HG03064 (cell line): ENCODE measurements at regions not wholly inside any gene's neighbourhood (a gene's known extent, or its start where the extent isn't known, plus 50 kb on each side); places are given as distances from the start of the nearest gene placed in this dataset.

ENCODE experiments used
- ATAC-seq: cut with Tn5 transposase; IDR thresholded peaks from one replicate; pipeline ENCODE4 v1.9.1; 2021; ENCODE audit warnings: low read depth; ENCODE audit not compliant: unreplicated experiment

- ATAC-seq, result no peak
Measured at GRCh38 chr9:118455788-118456187, 751.6 kb downstream of the TLR4 start.

DNA sequence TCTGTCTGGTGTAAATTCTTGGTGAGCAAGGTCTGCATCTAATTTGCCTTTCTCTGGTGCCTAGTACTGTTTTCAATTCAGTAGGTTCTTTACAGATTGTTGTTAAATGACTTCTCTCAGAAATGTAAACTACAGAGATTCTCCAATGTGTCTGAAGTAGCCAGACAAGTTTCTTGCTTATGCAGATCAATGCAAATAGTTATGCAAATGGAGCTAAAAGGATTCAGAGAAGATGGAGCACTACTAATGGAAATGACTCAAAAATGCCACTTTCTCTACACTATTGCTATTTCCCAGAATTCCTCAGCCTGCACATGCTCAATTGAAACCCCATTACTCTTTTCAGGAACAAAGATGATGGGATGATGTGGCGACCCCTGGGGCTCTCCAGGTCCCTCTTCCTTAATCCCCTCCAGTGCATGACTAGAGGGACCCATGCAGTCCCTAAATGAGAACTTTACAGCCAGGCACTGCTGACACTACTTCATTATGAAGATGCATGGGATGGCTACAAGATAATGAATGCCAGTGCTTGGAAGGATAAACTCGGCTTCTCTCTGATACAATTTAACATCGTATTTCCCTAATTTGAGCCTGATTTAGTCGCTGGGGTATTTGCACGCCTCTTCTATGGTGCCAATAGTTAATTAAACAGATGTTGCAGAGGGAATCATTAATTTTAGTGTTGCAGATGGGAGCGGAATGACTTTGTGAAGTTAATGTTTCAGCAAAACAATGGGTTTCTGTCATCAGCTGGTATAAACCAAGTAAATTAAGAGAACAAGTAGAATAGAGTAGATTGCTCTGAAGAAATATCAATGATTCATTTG lies 753.2 kb downstream of the TLR4 start:
- ATAC-seq, result no peak

DNA sequence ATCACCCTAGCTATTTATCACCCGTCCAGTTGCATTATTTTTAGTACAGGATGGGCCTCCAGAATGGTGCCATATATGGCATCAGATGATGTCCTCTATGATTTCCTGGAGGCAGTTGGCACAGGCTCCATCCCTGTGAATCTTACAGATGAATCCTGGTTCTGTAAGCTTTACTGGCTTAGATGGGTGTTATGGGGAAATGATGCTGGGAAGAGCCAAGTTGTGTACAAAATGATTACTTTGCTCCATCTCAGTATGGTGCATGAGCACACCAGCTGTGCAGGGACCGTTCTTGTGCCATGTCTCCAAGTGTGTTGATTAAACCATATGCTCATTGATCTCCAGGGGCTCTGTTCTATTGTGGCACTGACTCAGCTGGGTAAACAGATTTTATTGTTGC lies 755.7 kb downstream of the TLR4 start:
- no peak for ATAC-seq

GRCh38 chr9:118463419-118463818 lies 759.2 kb downstream of the TLR4 start:
- ATAC-seq, result no peak

GRCh38 chr9:118473521-118473920 lies 769.3 kb downstream of the TLR4 start:
- no peak for ATAC-seq

DNA sequence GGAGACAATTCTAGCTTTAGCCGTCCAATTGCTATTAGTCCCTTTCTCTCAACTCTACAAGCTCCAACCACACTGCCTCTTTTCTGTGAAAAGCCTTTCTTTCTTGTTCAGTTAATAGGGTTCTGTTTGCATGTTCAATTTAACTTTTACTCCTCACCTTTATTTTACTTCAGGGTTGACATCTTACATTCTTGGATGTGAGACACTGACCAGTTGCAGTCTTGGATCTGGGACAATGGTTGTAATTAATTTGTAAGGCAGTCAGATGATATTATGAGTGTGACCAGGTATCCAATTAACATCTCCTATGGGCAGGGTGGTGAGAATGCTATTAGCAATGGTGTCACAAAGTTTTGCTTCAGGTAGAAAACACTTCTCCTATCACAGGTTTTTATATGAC lies 774.5 kb downstream of the TLR4 start:
- ATAC-seq, result no peak

DNA sequence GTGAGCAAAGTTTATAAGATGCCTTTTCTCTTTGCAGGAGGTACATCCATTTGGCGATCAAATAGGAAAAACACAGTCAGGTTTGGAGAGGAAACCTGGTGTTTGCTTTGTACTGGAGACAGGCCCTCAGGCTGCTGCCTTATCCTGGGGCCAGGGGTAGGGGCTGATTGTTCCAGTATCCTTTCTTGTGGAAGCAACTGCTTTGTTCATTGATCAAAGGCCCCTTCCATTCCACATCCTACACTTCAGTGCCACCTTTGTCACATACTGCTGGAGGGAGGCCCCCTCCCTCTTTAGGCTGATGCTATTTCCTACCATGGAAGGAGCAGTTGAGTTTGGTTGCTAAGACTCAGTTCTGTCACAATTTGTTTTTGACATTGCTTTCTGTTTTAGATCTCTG lies 778.1 kb downstream of the TLR4 start:
- ATAC-seq, result no peak

DNA sequence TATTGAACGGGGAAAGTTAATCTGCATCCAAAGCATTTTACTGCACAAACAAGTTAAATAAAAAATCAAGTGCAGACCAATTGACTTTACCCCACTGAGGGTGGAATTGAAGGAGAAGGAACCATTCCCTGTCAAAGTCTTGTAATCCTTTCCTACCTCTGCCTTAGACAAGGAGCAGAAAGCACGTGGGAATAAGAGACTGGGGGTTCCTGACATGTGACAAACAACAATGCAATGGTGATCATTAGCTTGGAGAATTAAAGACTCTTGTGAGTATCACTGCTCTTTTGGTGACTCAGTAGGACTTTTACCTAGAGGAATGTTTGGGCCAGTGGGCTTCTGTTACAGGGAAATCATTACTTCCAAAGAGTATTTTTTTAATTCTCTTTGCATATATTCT lies 779.5 kb downstream of the TLR4 start:
- ATAC-seq, result no peak

GRCh38 chr9:118503236-118503635 lies 799.0 kb downstream of the TLR4 start:
- ATAC-seq, result no peak

GRCh38 chr9:118510711-118511110 lies 806.5 kb downstream of the TLR4 start:
- no peak for ATAC-seq

DNA sequence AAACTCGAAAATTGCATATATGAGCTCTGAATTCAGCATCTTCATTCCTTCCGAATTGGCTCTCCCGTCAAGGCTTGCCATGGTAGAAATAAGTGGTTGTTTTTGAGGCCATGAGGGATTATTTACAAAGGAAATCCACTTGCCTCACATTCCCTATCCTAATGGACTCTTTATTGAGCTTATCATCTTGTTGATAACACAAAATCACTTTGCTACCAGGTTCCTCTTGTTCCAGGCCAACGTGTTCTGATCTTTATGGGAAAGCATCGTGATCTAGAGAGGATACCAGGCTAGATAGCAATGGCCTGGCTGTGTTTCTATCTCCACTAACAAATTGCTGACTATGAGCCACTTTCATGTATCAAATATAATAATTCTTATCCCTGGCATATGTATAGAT lies 811.7 kb downstream of the TLR4 start:
- no peak for ATAC-seq

DNA sequence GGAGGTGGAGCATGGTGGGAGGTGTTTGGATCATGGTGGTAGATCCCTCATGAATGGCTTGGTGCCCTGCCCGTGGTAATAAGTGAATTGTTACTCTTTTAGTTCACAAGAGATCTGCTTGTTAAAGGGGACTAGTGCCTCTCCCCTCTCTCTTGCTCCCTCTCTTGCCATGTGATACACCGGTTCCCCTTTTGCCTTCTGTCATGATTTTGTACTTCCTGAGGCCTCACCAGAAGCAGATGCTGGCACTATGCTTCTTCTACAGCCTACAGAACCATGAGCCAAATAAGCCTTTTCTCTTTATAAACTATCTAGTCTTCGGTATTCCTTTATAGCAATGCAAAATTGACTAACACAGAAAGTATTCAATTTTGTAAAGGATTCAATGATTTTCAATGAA lies 817.1 kb downstream of the TLR4 start:
- no peak for ATAC-seq

- peak; percentile 86 for ATAC-seq
Measured at GRCh38 chr9:118522093-118523028, 818.2 kb downstream of the TLR4 start.

DNA sequence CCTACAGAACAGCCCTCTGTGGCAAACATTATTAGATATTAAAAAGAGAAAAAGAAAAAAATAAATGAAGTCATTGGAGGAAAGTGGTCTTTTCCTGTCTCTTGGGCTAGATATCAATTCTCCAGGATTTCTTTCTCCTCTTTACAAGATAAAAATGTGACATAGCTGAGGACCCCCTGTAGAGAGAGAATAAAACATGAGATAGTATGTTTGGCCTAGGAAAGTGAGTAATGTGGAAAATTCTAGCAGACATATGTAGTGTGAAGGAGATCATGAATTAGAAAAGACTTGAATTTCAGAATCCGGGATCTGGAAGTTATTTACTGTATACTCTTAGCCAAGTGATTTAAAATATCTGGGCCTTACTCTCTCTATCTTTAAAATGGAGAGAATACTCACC lies 823.1 kb downstream of the TLR4 start:
- no peak for ATAC-seq

- ATAC-seq, result no peak
Measured at GRCh38 chr9:118529210-118529609, 825.0 kb downstream of the TLR4 start.

- ATAC-seq, result peak; percentile 88
Measured at GRCh38 chr9:118529624-118530214, 825.5 kb downstream of the TLR4 start.

- no peak for ATAC-seq
Measured at GRCh38 chr9:118532592-118532991, 828.4 kb downstream of the TLR4 start.

- no peak for ATAC-seq
Measured at GRCh38 chr9:118533101-118533500, 828.9 kb downstream of the TLR4 start.

DNA sequence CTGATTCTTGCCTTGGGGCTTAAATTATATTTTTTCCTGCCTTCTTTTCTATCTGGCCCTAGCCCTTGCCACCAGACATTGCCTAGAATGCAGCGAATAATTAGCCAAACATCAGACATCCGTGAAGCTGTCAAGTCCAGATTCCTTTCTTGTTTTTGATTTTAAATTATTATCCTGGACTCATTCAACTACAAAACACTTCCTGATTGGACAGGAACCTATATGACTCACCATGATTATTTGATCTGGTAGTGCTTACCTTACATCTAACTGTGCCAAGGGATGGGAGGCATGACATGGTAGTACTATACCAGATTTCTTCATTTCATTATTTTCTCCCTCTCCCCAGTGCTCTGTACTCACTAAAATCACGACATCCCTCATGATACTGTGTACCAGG lies 829.6 kb downstream of the TLR4 start:
- no peak for ATAC-seq

DNA sequence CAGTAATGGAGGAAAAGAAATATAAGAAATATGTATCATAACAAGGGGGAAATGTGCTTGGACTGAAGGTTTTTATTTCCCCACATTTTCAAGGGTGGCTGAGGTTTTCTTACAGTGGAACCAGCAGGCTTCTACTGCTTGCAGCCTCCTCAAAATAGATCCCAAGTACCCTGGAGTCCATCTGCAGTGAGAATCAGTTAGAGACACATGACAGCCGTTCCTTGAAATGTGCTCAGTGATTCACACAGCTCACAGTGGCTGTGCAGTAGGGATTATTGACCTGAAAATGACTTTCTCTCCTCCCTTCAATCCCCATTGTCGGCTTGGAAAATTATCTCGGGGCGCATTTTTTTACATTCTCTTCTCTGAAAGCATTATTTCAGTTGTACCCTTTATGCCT lies 832.0 kb downstream of the TLR4 start:
- no peak for ATAC-seq

DNA sequence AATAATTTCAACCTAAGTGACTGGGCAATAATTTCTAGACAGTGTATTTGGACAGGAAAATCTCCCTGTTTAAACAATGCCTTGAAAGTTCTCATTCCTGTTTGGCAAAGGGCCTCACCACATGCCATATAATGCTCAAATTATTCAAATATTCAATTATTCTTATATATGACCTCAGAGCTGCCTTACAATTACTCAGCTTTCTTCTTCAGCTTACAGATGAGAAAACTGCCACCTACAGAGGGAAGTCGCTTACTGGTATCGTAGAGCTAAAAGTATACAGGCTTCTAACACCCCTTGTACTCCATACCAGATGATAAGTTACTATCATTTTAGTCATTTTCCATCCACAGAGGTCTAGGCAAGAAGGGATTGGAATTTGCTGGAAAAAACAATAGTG lies 830.3 kb downstream of the BRINP1 start:
- no peak for ATAC-seq
